ENCODE measurements at regions not wholly inside any gene's neighbourhood (a gene's known extent, or its start where the extent isn't known, plus 50 kb on each side); places are given as distances from the start of the nearest gene placed in this dataset.
"Not testable (repeated sequence)": the region's sequence is repeated elsewhere in the genome, so short reads cannot be mapped to it uniquely, and the experiment has no call there.

DNA sequence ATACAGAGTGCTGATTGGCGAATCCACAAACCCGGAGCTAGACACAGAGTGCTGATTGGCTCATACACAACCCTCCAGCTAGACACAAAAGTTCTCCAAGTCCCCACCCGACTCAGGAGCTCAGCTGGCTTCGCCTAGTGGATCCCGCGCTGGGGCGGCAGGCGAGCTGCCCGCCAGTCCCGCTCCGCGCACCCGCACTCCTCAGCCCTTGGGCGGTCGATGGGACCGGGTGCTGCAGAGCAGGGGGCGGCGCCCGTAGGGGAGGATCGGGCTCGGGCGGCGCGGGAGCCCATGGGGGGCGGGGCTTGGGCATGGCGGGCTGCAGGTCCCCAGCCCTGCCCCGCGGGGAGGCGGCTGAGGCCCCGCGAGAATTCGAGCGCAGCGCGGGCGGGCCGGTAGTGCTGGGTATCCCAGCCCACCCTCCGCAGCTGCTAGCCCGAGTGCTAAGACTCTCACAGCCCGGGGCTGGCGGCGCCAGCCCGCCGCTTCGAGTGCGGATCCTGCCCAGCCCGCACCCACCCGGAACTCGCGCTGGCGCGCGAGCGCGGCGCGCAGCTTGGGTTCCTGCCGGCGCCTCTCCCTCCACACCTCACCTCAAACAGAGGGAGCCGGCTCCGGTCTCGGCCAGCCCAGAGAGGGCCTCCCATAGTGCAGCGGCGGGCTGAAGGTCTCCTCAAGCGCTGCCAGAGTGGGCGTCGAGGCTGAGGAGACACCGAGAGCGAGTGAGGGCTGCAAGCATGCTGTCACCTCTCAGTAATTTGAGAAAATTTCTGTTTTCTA is 75.5 kb upstream of the ATP5MC3 start:
- no peak for DNase-seq (ENCODE audit: low read depth in 2 of 2)

DNA sequence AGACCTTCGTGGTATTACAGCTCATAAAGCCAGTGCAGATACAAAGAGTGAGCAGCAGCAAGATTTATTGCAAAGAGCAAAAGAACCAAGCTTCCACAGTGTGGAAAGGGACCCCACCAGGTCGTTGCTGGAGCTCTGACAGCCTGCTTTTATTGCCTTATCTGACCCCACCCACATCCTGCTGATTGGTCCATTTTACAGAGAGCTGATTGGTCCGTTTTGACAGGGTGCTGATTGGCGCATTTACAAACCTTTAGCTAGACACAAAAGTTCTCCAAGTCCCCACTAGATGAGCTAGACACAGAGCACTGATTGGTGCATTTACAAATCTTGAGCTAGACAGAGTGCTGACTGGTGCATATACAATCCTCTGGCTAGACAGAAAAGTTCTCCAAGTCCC is 74.9 kb upstream of the ATP5MC3 start:
- DNase-seq (ENCODE audit: low read depth in 2 of 2) = not testable (repeated sequence)

DNA sequence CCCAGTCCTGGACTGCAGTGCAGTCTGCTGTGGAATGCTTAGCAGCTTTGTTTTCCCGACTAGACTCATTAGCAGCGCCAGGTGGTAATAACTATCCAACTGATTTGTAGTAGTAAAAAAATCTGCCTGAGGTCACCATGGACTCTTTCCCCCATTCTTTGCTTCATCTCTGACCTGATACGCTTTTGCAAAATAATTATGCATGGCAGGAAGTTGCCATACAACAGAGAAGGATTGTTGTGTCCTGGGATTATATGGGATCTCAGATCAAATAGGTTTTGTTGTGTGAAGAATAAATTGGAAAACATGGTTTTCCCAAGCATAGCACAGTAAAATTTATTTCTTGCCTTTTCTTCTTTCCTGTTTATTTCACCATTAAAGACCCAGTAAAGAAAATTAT is 72.4 kb upstream of the ATP5MC3 start:
- no peak for DNase-seq (ENCODE audit: low read depth in 2 of 2)

DNA sequence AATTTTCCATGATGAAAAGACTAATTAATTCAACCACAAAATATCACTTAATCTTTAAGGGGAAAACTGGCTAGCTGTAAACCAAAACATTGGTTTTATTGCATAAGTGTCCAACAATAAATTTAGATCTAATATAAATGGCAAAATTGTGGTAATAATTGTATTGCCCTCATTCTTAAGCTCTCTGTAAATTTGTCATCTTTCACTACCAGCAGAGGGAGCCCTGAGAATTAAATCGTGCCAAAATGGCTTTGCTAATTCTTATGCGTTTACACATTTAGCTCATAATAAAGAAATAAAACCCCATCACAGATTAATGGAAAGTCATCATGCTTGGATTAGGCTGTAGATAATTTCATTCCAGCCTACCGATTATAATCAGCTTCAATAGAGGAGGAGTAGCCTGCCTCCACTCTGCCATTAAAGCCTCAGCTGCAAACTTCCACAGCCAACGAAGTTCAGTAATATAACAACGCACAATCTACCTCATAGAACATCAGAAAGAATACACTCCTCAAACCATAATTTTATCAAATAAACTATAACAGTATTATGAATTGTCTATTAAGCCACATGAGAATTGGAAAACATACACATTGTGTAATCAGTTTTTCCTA is 70.0 kb upstream of the ATP5MC3 start:
- DNase-seq (ENCODE audit: low read depth in 2 of 2) = no peak

DNA sequence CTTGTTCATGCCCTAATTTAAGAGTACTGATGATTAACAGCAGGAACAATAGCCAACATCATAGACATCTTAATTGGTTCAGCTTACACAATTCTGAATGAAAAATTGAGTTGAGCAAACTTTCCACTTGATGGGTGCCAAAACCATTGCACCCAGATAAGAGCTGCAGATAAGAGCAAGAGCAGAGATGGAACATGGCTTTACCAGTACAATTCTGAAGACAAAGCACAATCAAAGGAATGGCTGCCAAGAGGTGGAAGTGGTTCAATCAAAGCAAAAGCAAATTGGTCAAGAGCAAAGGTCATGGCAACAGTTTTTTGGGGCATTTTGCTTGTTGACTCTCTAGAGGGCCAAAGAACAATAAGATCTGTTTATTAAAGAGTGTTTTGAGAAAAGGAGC is 65.6 kb upstream of the ATP5MC3 start:
- DNase-seq (ENCODE audit: low read depth in 2 of 2) = no peak

DNA sequence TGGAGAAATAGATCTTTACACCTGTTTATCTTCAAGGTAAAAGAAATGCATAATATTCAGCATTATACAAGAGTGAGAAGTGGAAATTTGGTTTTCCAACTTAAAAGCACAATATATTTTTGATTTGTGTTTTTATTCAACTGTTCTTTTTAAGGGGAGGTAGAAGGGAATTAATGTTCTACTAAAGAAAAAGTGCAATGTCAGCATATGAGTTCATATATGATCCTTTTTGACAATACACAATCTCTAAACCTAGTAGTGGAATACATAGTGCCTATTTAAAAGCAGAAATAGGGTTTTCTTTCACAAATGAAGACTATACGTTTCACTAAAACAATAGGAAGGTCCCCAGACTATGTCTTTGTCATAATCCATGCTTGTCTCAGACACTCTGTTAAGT is 63.2 kb upstream of the ATP5MC3 start:
- no peak for DNase-seq (ENCODE audit: low read depth in 2 of 2)

DNA sequence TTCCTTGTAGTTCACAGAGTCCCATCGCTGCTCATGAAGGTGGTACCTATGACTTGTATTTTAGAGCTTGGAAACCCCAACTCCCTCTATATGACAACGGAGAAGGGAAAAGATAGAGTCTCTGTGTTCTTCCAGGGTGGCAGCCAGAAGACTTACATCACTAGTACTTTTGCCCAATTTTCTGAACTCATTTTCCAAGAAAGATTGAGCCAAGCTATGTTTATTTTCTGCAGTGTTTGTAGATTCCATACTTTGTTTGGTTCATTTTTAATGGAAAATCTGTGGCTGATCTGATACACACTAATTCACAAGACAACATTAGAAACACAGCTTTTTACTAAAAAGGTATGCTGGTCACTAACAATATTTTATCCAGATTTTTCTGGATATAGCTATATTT is 60.2 kb upstream of the ATP5MC3 start:
- no peak for DNase-seq (ENCODE audit: low read depth in 2 of 2)

DNA sequence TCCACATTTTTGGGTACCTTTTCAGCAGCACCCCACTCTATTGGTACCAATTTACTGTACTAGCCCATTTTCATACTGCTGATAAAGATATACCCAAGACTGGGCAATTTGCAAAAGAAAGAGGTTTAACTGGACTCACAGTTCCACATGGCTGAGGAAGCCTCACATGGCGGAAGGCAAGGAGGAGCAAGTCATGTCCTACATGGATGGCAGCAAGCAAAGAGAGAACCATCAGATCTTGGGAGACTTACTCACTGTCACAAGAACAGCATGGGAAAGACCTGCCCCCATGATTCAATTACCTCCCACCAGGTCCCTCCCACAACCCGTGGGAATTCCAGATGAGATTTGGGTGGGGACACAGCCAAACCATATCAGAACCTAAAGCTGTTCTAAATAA is 58.5 kb upstream of the ATP5MC3 start:
- not testable (repeated sequence) for DNase-seq (ENCODE audit: low read depth in 2 of 2)

DNA sequence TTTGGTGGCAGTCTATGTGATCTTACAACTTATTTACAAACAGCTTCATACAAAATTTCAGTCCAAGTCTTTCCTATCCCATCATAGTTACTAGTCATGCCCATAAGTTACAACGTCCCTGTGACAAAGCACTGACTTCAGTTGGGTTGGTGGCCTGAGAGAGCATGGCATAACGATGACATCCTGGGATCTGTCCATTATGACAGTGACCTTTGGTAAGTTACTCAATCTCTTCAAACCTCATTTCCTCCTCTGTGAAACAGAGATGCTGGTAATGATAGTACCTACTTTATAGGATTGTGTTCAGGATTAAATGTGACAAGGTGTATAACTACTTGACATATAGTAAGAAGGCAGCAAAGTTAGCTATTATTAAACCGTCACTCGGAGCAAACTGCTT is 55.4 kb upstream of the ATP5MC3 start:
- no peak for DNase-seq (ENCODE audit: low read depth in 2 of 2)

DNA sequence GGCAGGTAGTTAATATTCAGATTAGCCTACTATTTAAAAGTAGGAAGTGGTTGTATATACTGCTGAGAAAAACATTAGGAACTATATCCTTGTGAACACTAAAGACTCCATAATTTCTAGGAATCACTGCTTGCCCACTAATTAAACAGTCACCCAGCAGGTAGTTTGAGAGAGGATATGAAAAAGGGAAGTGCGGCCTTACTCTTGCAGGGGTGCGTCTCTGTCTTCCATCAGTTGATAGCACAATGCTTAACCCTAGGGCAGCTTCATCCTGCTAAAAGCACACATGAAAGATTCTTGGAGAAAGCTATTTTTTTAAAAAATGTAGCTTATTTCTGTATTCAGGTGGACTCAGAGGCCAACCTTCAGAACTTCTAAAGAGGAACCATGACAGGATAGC is 53.1 kb upstream of the ATP5MC3 start:
- DNase-seq (ENCODE audit: low read depth in 2 of 2) = no peak

DNA sequence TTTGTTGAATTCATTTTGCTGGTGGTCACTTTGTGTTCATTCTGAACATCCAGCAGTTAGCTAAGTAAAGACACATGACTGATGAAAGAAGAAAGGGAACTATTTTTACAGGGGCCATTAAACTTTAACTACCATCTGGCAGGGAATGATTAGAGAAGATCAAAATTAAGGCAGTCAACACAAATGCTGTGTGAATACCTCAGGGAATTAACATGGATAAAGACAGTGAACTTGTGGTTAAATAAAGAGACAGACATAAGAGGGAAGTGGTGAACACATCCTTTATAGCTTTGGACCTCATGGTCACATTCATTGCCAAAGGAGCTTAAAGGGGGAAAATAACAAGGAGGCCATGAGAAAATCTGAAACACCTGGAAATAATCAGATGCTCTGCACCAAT is 52.6 kb upstream of the ATP5MC3 start:
- DNase-seq (ENCODE audit: low read depth in 2 of 2) = peak in 1 of 2 experiments; percentile 5

DNA sequence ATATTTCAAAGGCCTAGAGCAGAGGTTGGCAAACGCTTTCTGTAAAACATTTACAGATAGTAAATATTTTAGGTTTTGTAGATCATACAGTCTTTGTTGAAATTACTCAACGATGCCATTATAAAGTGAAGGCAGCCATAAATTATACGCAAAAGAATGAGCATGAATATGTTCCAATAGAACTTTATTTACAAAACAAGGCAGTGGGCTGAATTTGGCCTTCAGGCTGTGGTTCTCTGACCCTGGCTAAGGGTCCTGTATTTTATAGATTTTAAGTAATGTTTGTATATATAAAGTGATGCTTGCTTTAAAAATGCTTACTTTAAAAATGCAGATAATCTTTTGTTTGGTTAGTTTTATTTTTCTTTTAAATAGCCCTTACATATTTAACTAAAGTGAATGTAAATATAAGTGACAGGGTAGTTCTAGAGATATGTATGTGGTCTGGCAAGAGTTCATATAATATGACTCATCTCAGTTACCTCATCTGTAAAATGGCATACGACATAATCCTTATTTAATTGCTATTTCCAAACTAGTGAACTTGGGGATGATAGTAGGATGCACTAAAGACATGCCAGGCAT is 51.7 kb upstream of the ATP5MC3 start:
- DNase-seq (ENCODE audit: low read depth in 2 of 2) = peak; percentile 23 to 24

Data from fibroblast of skin of left biceps (primary cell).